SU-DHL-6 (cell line): ENCODE measurements at regions not wholly inside any gene's neighbourhood (a gene's known extent, or its start where the extent isn't known, plus 50 kb on each side); places are given as distances from the start of the nearest gene placed in this dataset.
A peak's percentile ranks its signal among the peaks of the same experiment; 100 is the strongest.
"Not testable (repeated sequence)": the region's sequence is repeated elsewhere in the genome, so short reads cannot be mapped to it uniquely, and the experiment has no call there.

Experiments used
- H2AFZ ChIP-seq: fragments of 200-600 bp; sonication (generic); 2 replicates; pipeline ENCODE4 v1.6.1; 2014; ENCODE audit warnings: low read depth, mild to moderate bottlenecking, moderate library complexity, mixed read lengths, antibody characterized with exemption, low read length; ENCODE audit not compliant: severe bottlenecking
- H3F3A ChIP-seq: fragments of 200-600 bp; shearing (Covaris generic); 2 replicates; pipeline ENCODE4 v1.6.0; 2016; ENCODE audit warnings: antibody characterized with exemption, mild to moderate bottlenecking; ENCODE audit not compliant: insufficient read depth
- H3K27ac ChIP-seq: fragments of 200-600 bp; sonication (generic); 2 replicates; pipeline ENCODE4 v1.5.1; 2016; ENCODE audit warnings: low read depth, mild to moderate bottlenecking, low read length, moderate library complexity, mixed read lengths
- H3K27me3 ChIP-seq: fragments of 200-600 bp; sonication (generic), shearing (Covaris generic); 2 replicates; pipeline ENCODE4 v1.6.0; 2014; ENCODE audit warnings: mild to moderate bottlenecking, low read length
- H3K36me3 ChIP-seq: fragments of 200-600 bp; sonication (generic); 2 replicates; pipeline ENCODE4 v1.6.1; 2014; ENCODE audit warnings: mild to moderate bottlenecking, low read length, mixed read lengths
- H3K4me2 ChIP-seq: fragments of 300-600, 200-600 bp; shearing (Covaris generic), sonication (generic); 2 replicates; pipeline ENCODE4 v1.6.0; 2014; ENCODE audit warnings: low read length, low read depth, mild to moderate bottlenecking; ENCODE audit not compliant: poor library complexity, severe bottlenecking
- H3K4me3 ChIP-seq: fragments of 200-600 bp; sonication (generic); 2 replicates; pipeline ENCODE4 v1.5.1; 2014; ENCODE audit warnings: antibody characterized with exemption, low read length, mild to moderate bottlenecking, mixed read lengths; ENCODE audit not compliant: insufficient read depth, poor library complexity, severe bottlenecking
- H3K79me2 ChIP-seq: fragments of 200-600 bp; sonication (generic); 2 replicates; pipeline ENCODE4 v1.6.1; 2014; ENCODE audit warnings: mild to moderate bottlenecking, low read length, moderate library complexity; ENCODE audit not compliant: insufficient read depth
- H3K9ac ChIP-seq: fragments of 200-600 bp; sonication (generic); 2 replicates; pipeline ENCODE4 v1.7.0; 2014; ENCODE audit warnings: mild to moderate bottlenecking, low read length
- H3K9me2 ChIP-seq: fragments of 200-600 bp; sonication (generic); replicated peaks from 2 replicates; pipeline ENCODE4 v1.6.1; 2014; ENCODE audit warnings: low read length; ENCODE audit not compliant: insufficient read depth
- H3K9me3 ChIP-seq: fragments of 200-600 bp; sonication (generic); 2 replicates; pipeline ENCODE4 v1.6.1; 2014; ENCODE audit warnings: low read length, mixed read lengths; ENCODE audit not compliant: insufficient read depth
- H4K20me1 ChIP-seq: fragments of 200-600 bp; sonication (generic); 2 replicates; pipeline ENCODE4 v1.6.1; 2014; ENCODE audit warnings: low read depth, mild to moderate bottlenecking, antibody characterized with exemption, low read length, moderate library complexity, mixed read lengths
- EZH2phosphoT487 ChIP-seq: fragments of 200-600 bp; sonication (generic), shearing (Covaris generic); conservative IDR thresholded peaks from 2 replicates; pipeline ENCODE4 v1.6.1; 2018; ENCODE audit warnings: mild to moderate bottlenecking, antibody characterized with exemption, low read length, moderate library complexity, mixed read lengths
- TF ChIP-seq, protein P1 (sequence below): fragments of 200-600 bp; sonication (generic); IDR thresholded peaks from one replicate; pipeline ENCODE4 v1.5.1; 2017; ENCODE audit warnings: antibody characterized with exemption, mild to moderate bottlenecking, low read length, moderate library complexity; ENCODE audit not compliant: insufficient read depth, poor library complexity, severe bottlenecking

GRCh38 chr1:194361374-194362131 lies 1175.1 kb upstream of the B3GALT2 start:
- Histone ChIP-seq H3K9me3 (no peaks in the 10 kb centered on the region; the same call in 1 of the 2 replicates), H3K36me3 (no peaks in the 10 kb centered on the region), H3K4me3 (no peak overlapping the region), H4K20me1 (no peaks in the 10 kb centered on the region), H2AFZ (peak overlapping the region; percentile 67), H3K79me2 (no peaks in the 10 kb centered on the region), H3F3A (no peaks in the 10 kb centered on the region), H3K4me2 (no peak overlapping the region), H3K9ac (no peak overlapping the region), H3K27me3 (no peaks in the 10 kb centered on the region), H3K27ac (no peak overlapping the region), H3K9me2 (no peaks in the 10 kb centered on the region)
- TF ChIP-seq EZH2phosphoT487, result no peak
- TF ChIP-seq, protein P1, sequence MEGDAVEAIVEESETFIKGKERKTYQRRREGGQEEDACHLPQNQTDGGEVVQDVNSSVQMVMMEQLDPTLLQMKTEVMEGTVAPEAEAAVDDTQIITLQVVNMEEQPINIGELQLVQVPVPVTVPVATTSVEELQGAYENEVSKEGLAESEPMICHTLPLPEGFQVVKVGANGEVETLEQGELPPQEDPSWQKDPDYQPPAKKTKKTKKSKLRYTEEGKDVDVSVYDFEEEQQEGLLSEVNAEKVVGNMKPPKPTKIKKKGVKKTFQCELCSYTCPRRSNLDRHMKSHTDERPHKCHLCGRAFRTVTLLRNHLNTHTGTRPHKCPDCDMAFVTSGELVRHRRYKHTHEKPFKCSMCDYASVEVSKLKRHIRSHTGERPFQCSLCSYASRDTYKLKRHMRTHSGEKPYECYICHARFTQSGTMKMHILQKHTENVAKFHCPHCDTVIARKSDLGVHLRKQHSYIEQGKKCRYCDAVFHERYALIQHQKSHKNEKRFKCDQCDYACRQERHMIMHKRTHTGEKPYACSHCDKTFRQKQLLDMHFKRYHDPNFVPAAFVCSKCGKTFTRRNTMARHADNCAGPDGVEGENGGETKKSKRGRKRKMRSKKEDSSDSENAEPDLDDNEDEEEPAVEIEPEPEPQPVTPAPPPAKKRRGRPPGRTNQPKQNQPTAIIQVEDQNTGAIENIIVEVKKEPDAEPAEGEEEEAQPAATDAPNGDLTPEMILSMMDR, result no peak

DNA sequence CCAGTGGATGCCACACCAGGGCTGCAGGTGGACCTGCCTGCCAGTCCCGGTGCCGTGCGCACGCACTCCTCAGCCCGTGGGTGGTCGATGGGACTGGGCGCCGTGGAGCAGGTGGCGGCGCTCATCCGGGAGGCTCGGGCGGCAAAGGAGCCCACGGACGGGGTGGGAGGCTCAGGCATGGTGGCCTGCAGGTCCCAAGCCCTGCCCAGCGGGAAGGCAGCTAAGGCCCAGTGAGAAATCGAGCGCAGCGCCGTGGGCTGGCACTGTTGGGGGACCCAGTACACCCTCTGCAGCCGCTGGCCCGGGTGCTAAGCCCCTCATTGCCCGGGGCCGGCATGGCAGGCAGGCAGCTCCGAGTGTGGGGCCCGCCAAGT lies 1171.8 kb upstream of the B3GALT2 start:
- no peaks in the 10 kb centered on the region for H3K79me2 ChIP-seq
- H3K27me3 ChIP-seq, result no peaks in the 10 kb centered on the region

DNA sequence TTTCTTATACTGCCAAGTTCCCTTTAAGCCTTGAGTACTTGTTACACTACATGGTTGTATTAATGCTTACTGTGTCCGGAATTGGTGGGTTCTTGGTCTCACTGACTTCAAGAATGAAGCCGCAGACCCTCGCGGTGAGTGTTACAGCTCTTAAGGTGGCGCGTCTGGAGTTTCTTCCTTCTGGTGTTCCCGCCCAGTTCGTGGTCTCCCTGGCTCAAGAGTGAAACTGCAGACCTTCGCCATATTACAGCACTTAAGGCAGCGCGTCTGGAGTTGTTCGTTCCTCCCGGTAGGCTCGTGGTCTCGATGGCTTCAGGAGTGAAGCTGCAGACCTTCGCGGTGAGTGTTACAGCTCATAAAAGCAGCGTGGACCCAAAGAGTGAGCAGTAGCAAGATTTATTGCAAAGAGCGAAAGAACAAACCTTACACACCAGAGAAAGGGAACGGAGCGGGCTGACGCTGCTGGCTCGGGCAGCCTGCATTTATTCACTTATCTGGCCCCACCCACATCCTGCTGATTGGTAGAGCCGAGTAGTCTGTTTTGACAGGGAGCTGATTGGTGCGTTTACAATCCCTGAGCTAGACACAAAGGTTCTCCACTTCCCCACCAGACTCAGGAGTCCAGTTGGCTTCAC lies 1171.3 kb upstream of the B3GALT2 start:
- H3K9me2 ChIP-seq, H3K36me3 ChIP-seq, H4K20me1 ChIP-seq, H3K9me3 ChIP-seq, H3K27me3 ChIP-seq, H3K9ac ChIP-seq, H3F3A ChIP-seq, H3K4me3 ChIP-seq, H3K79me2 ChIP-seq, H3K27ac ChIP-seq, H2AFZ ChIP-seq, H3K4me2 ChIP-seq: not testable (repeated sequence)

More for the DNA sequence above, 1171.8 kb upstream of the B3GALT2 start:
- Histone ChIP-seq H3K36me3 (no peaks in the 10 kb centered on the region), H3F3A (no peaks in the 10 kb centered on the region), H2AFZ (no peak overlapping the region), H4K20me1 (no peaks in the 10 kb centered on the region), H3K9me3 (no peaks in the 10 kb centered on the region; the same call in 1 of the 2 replicates), H3K4me3 (no peak overlapping the region), H3K9me2 (no peaks in the 10 kb centered on the region), H3K27ac (no peak overlapping the region), H3K4me2 (no peak overlapping the region), H3K9ac (no peak overlapping the region)
- TF ChIP-seq, protein P1, result no peak
- TF ChIP-seq EZH2phosphoT487, result no peak

DNA sequence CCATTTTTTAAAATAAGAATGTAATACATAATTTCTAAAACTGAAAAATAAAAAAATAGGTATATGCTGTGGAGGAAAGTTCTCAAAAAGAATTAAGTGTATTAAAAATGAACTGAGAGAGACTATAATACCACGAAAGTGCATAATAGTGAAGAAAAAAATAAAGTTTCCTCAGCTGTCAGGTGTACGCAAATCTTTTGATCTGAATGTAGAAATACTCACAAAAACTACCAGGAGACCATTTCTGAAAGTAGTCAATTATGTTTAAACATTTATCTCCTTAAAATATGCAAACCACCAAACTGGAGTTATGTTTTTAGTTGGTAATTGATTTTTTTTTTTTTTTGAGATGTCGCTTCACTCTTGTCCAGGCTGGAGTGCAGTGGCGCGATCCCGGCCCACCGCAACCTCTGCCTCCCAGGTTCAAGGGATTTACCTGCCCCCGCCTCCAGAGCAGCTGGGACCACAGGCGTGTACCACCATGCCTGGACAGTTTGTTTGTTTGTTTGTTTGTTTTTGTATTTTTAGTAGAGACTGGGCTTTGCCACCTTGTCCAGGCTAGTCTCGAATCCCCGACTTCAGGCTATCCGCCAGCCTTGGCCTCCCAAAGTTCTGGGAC lies 1169.2 kb upstream of the B3GALT2 start:
- TF ChIP-seq EZH2phosphoT487, result no peak
- TF ChIP-seq, protein P1, result no peak
- no peaks in the 10 kb centered on the region; the same call in 1 of the 2 replicates for H3K9me3 ChIP-seq
- no peak overlapping the region for H3K4me3 ChIP-seq
- H4K20me1 ChIP-seq, result no peaks in the 10 kb centered on the region
- no peaks in the 10 kb centered on the region for H3K79me2 ChIP-seq
- no peaks in the 10 kb centered on the region for H3F3A ChIP-seq
- H3K27me3 ChIP-seq, result no peaks in the 10 kb centered on the region
- H3K9me2 ChIP-seq, result no peaks in the 10 kb centered on the region
- no peak overlapping the region for H3K4me2 ChIP-seq
- no peak overlapping the region for H2AFZ ChIP-seq
- H3K36me3 ChIP-seq, result no peaks in the 10 kb centered on the region
- H3K27ac ChIP-seq, result no peak overlapping the region
- H3K9ac ChIP-seq, result no peak overlapping the region
